HG03442 (cell line): ENCODE measurements at regions not wholly inside any gene's neighbourhood (a gene's known extent, or its start where the extent isn't known, plus 50 kb on each side); places are given as distances from the start of the nearest gene placed in this dataset.
"Not testable (repeated sequence)": the region's sequence is repeated elsewhere in the genome, so short reads cannot be mapped to it uniquely, and the experiment has no call there.

Experiments
- ATAC-seq: cut with Tn5 transposase; IDR thresholded peaks from one replicate; pipeline ENCODE4 v1.9.1; 2021; ENCODE audit warnings: mild to moderate bottlenecking, moderate library complexity; ENCODE audit not compliant: unreplicated experiment

- no peak for ATAC-seq
Observed at GRCh38 chrX:150118476-150118875, 180.2 kb upstream of the EOLA2 start.

- ATAC-seq = no peak
Observed at GRCh38 chrX:150119323-150119722, 181.0 kb upstream of the EOLA2 start.

GRCh38 chrX:150125045-150125444, 186.8 kb upstream of the EOLA2 start:
- not testable (repeated sequence) for ATAC-seq

GRCh38 chrX:150127216-150127615, 188.9 kb upstream of the EOLA2 start:
- ATAC-seq = no peak

- ATAC-seq = no peak
Observed at GRCh38 chrX:150143721-150144440, 205.6 kb upstream of the EOLA2 start.

GRCh38 chrX:150146271-150146896, 208.1 kb upstream of the EOLA2 start:
- ATAC-seq = no peak

- no peak for ATAC-seq
Observed at GRCh38 chrX:150148749-150149672, 210.7 kb upstream of the EOLA2 start.

- no peak for ATAC-seq
Observed at GRCh38 chrX:150150076-150150779, 211.9 kb upstream of the EOLA2 start.

- no peak for ATAC-seq
Observed at GRCh38 chrX:150150780-150151125, 212.4 kb upstream of the MAMLD1 start.

GRCh38 chrX:150152036-150152435, 211.1 kb upstream of the MAMLD1 start:
- ATAC-seq = no peak

GRCh38 chrX:150152546-150152945, 210.6 kb upstream of the MAMLD1 start:
- ATAC-seq = no peak

- ATAC-seq = no peak
Observed at GRCh38 chrX:150155436-150156035, 207.6 kb upstream of the MAMLD1 start.

- ATAC-seq = no peak
Observed at GRCh38 chrX:150156615-150157014, 206.5 kb upstream of the MAMLD1 start.

- ATAC-seq = no peak
Observed at GRCh38 chrX:150157291-150157690, 205.8 kb upstream of the MAMLD1 start.

- ATAC-seq = no peak
Observed at GRCh38 chrX:150158554-150159332, 204.4 kb upstream of the MAMLD1 start.

- ATAC-seq = no peak
Observed at GRCh38 chrX:150159537-150159936, 203.6 kb upstream of the MAMLD1 start.

GRCh38 chrX:150160656-150161055, 202.5 kb upstream of the MAMLD1 start:
- ATAC-seq = no peak

- ATAC-seq = no peak
Observed at GRCh38 chrX:150161193-150161592, 201.9 kb upstream of the MAMLD1 start.

GRCh38 chrX:150162141-150162540, 201.0 kb upstream of the MAMLD1 start:
- ATAC-seq = no peak
